HCT116 (cell line): ENCODE measurements at regions not wholly inside any gene's neighbourhood (a gene's known extent, or its start where the extent isn't known, plus 50 kb on each side); places are given as distances from the start of the nearest gene placed in this dataset.

ENCODE experiments used
- ATAC-seq: fragments of 200-7000 bp; cut with Tn5 transposase; 2 replicates; pipeline ENCODE4 v1.9.1; 2020; ENCODE audit warnings: mild to moderate bottlenecking, moderate library complexity
- BruUV-seq: library from RNA; stranded (reverse); fragments of 400-500 nt; replicated peaks from 2 replicates; lab custom pipeline; 2021; lab: Mats Ljungman, UMichigan
- CTCF ChIA-PET: fragments of 300-600 bp; sonication (Branson Sonifier 250); formaldehyde crosslinking; loops from one replicate; lab custom pipeline; 2021; ENCODE audit warnings: antibody characterized with exemption; lab: Charles Lee
- POLR2A ChIA-PET: fragments of 300-600, 350-600 bp; sonication (Branson Sonifier 250); formaldehyde crosslinking; loops from one replicate; lab custom pipeline; 2021; ENCODE audit warnings: antibody characterized with exemption; lab: Charles Lee
- RAD21 ChIA-PET, 2 experiments: fragments of 300-600 bp; sonication (Branson Sonifier 250); formaldehyde crosslinking; loops; one replicate each; lab custom pipeline; 2023; ENCODE audit warnings: low total read pairs in 2 of 2; ENCODE audit not compliant: uncharacterized antibody in 2 of 2, unreplicated experiment in 2 of 2, low non-redundant PET in 1 of 2; lab: Charles Lee
- DNase-seq: peaks from one replicate; pipeline ENCODE4 v3.0.0-alpha.2; 2010; ENCODE audit warnings: low read depth, low spot score
- H2AFZ ChIP-seq: fragments of 200-600 bp; shearing (Covaris generic), sonication (generic); 2 replicates; pipeline ENCODE4 v1.6.1; 2017; ENCODE audit warnings: low read depth, mixed run types, mixed read lengths, antibody characterized with exemption, low read length; ENCODE audit not compliant: poor library complexity, severe bottlenecking
- H3K27ac ChIP-seq: 2 replicates; pipeline ENCODE4 v1.5.1; 2012; ENCODE audit warnings: low read depth, low read length
- H3K27me3 ChIP-seq: fragments of 200-600 bp; sonication (generic); 2 replicates; pipeline ENCODE4 v1.6.1; 2016; ENCODE audit warnings: mixed run types, low read length, mixed read lengths; ENCODE audit not compliant: insufficient read depth
- H3K36me3 ChIP-seq, 2 experiments: fragments of 200-500 bp in 1 of 2; fragments of 200-600 bp in 1 of 2; sonication (Bioruptor generic) in 1 of 2; sonication (generic) in 1 of 2; 2 replicates each; pipeline versions ENCODE4 v1.5.1 to v1.6.1; 2014 to 2016; ENCODE audit warnings: low read length in 2 of 2, inconsistent platforms in 1 of 2, mixed read lengths in 1 of 2, mixed run types in 1 of 2; ENCODE audit not compliant: insufficient read depth in 2 of 2, control insufficient read depth in 1 of 2
- H3K4me1 ChIP-seq, 2 experiments: fragments of 200-600 bp in 1 of 2; sonication (generic) in 1 of 2; 2 replicates each; pipeline versions ENCODE4 v1.5.1 to v1.6.1; 2012 to 2017; ENCODE audit warnings: low read length in 2 of 2, inconsistent platforms in 1 of 2, mild to moderate bottlenecking in 1 of 2, mixed read lengths in 1 of 2, mixed run types in 1 of 2, moderate library complexity in 1 of 2; ENCODE audit not compliant: insufficient read depth in 2 of 2, control insufficient read depth in 1 of 2
- H3K4me2 ChIP-seq: fragments of 200-600 bp; sonication (generic); 2 replicates; pipeline ENCODE4 v1.6.1; 2017; ENCODE audit warnings: mixed run types, low read length, mixed read lengths
- H3K4me3 ChIP-seq, 2 experiments: fragments of 200-600 bp in 1 of 2; sonication (generic) in 1 of 2; replicated peaks in 1 of 2; 2 replicates each; pipeline ENCODE4 v1.5.1; 2011 to 2016; ENCODE audit warnings: low read length in 2 of 2, control low read depth in 1 of 2, low read depth in 1 of 2, mild to moderate bottlenecking in 1 of 2, mixed read lengths in 1 of 2, mixed run types in 1 of 2
- H3K79me2 ChIP-seq: fragments of 200-600 bp; sonication (generic); 2 replicates; pipeline ENCODE4 v1.6.1; 2017; ENCODE audit warnings: mild to moderate bottlenecking, mixed run types, low read length, moderate library complexity, mixed read lengths; ENCODE audit not compliant: insufficient read depth
- H3K9ac ChIP-seq: fragments of 200-600 bp; sonication (generic); 2 replicates; pipeline ENCODE4 v1.6.1; 2016; ENCODE audit warnings: low read length, mixed read lengths
- H3K9me2 ChIP-seq: fragments of 200-600 bp; sonication (generic), shearing (Covaris generic); 2 replicates; pipeline ENCODE4 v1.6.1; 2017; ENCODE audit warnings: mixed run types, mild to moderate bottlenecking, moderate library complexity; ENCODE audit not compliant: insufficient read depth
- H3K9me3 ChIP-seq, 2 experiments: fragments of 200-500 bp in 1 of 2; fragments of 200-600 bp in 1 of 2; sonication (Bioruptor generic) in 1 of 2; sonication (generic) in 1 of 2; 2 replicates each; pipeline ENCODE4 v1.6.1; 2014 to 2017; ENCODE audit warnings: low read length in 2 of 2, mixed read lengths in 2 of 2, inconsistent platforms in 1 of 2, low read depth in 1 of 2, mild to moderate bottlenecking in 1 of 2, mixed run types in 1 of 2, moderate library complexity in 1 of 2; ENCODE audit not compliant: control insufficient read depth in 1 of 2, insufficient read depth in 1 of 2
- H4K20me1 ChIP-seq: fragments of 200-600 bp; sonication (generic), shearing (Covaris generic); 2 replicates; pipeline ENCODE4 v1.6.1; 2017; ENCODE audit warnings: mixed run types, mild to moderate bottlenecking, moderate library complexity; ENCODE audit not compliant: insufficient read depth
- EZH2 ChIP-seq: fragments of 200-600 bp; sonication (generic); IDR thresholded peaks from 2 replicates; pipeline ENCODE4 v1.6.1; 2017; ENCODE audit warnings: antibody characterized with exemption, mixed run types
- FOSL1 ChIP-seq: IDR thresholded peaks from 2 replicates; pipeline ENCODE4 v1.6.1; 2012; ENCODE audit warnings: low read depth
- JUND ChIP-seq: IDR thresholded peaks from 2 replicates; pipeline ENCODE4 v1.6.1; 2012
- POLR2A ChIP-seq: IDR thresholded peaks from 2 replicates; pipeline ENCODE4 v1.7.0; 2011; ENCODE audit warnings: borderline replicate concordance; ENCODE audit not compliant: insufficient read depth, insufficient read length; ENCODE audit errors: extremely low read depth
- POLR2AphosphoS5 ChIP-seq: IDR thresholded peaks from 2 replicates; pipeline ENCODE4 v1.6.1; 2011; ENCODE audit warnings: mild to moderate bottlenecking, low read depth, low read length, moderate library complexity
- SIN3A ChIP-seq: IDR thresholded peaks from 2 replicates; pipeline ENCODE4 v1.6.1; 2012; ENCODE audit warnings: low read depth
- SRF ChIP-seq: IDR thresholded peaks from 2 replicates; pipeline ENCODE4 v1.6.1; 2012; ENCODE audit warnings: low read depth
- TCF7L2 ChIP-seq: IDR thresholded peaks from 2 replicates; pipeline ENCODE4 v1.7.0; 2011; ENCODE audit warnings: borderline replicate concordance, inconsistent platforms; ENCODE audit not compliant: insufficient read depth, insufficient read length; ENCODE audit errors: extremely low read depth
- ZNF274 ChIP-seq: fragments of 200-500 bp; sonication (Bioruptor generic); IDR thresholded peaks from 2 replicates; pipeline ENCODE4 v1.6.1; 2014; ENCODE audit warnings: mild to moderate bottlenecking, low read depth, low read length, inconsistent platforms
- intact Hi-C: fragments of 100-400 bp; cut with micrococcal nuclease; formaldehyde crosslinking; loops from 2 replicates; pipeline ENCODE4 v1.10.0; 2022

- Histone ChIP-seq H3K27ac (no peak overlapping the region), H3K79me2 (no peaks in the 10 kb centered on the region), H3K4me1 (peaks cover 0 to 9% of the 10 kb centered on the region in 2 experiments; a peak in 2 of 4 replicates), H2AFZ (no peak overlapping the region), H3K4me3 (no peak overlapping the region), H3K9me2 (no peaks in the 10 kb centered on the region), H3K9ac (no peak overlapping the region), H4K20me1 (no peaks in the 10 kb centered on the region), H3K4me2 (no peak overlapping the region), H3K9me3 (no peaks in the 10 kb centered on the region), H3K36me3 (no peaks in the 10 kb centered on the region), H3K27me3 (peaks cover 2% of the 10 kb centered on the region; the same call in 1 of the 2 replicates)
- peak; percentile 50; the same call in 1 of the 2 replicates for ATAC-seq
- no TSS peak for BruUV-seq
- RAD21 ChIA-PET = no interaction called here
- no peak for DNase-seq
- POLR2A ChIA-PET = no interaction called here
- CTCF ChIA-PET = no interaction called here
- intact Hi-C loops = no loop called here
- TF ChIP-seq POLR2AphosphoS5 = no peak
- no peak for TF ChIP-seq TCF7L2
- TF ChIP-seq POLR2A = no peak
- TF ChIP-seq ZNF274 = no peak
Observed at GRCh38 chr11:45556851-45557707, 108.3 kb downstream of the CHST1 start.

- Histone ChIP-seq H3K9ac (no peak overlapping the region), H2AFZ (no peak overlapping the region), H3K4me3 (no peak overlapping the region), H3K36me3 (no peaks in the 10 kb centered on the region), H3K27ac (no peak overlapping the region), H3K27me3 (peaks cover 5% of the 10 kb centered on the region; the same call in 1 of the 2 replicates), H4K20me1 (no peaks in the 10 kb centered on the region), H3K4me1 (peaks cover 0 to 9% of the 10 kb centered on the region in 2 experiments; a peak in 2 of 4 replicates), H3K4me2 (no peak overlapping the region)
- POLR2A ChIA-PET = interaction anchor here (1.5 kb wide), 1 partner anchor 10 kb away, joined by 4 read pairs; no protein-coding TSS in a partner anchor
- BruUV-seq = no TSS peak
- ATAC-seq (no peak), DNase-seq (no peak)
- CTCF ChIA-PET = no interaction called here
- RAD21 ChIA-PET = no interaction called here
- TF ChIP-seq FOSL1 (no peak), EZH2 (no peak), POLR2A (no peak), JUND (no peak), SRF (no peak), SIN3A (no peak)
- TF ChIP-seq, all 23 proteins: peak for 0
- Histone ChIP-seq H3K79me2 (no peaks in the 10 kb centered on the region), H3K9me3 (no peaks in the 10 kb centered on the region), H3K9me2 (no peaks in the 10 kb centered on the region)
- intact Hi-C loops = no loop called here
Observed at GRCh38 chr11:45554230-45554967, 111.0 kb downstream of the CHST1 start.
